PFSK-1 (cell line): ENCODE measurements at regions not wholly inside any gene's neighbourhood (a gene's known extent, or its start where the extent isn't known, plus 50 kb on each side); places are given as distances from the start of the nearest gene placed in this dataset.

Source experiments
- FOXP2 ChIP-seq: optimal IDR thresholded peaks from 2 replicates; pipeline ENCODE3; 2011; ENCODE audit warnings: borderline replicate concordance, control low read depth, inconsistent platforms; ENCODE audit not compliant: insufficient read depth; ENCODE audit errors: extremely low read length, extremely low read depth
- POLR2AphosphoS5 ChIP-seq: IDR thresholded peaks from 2 replicates; pipeline ENCODE4 v1.6.1; 2012; ENCODE audit warnings: low read depth, mild to moderate bottlenecking, control low read depth, low read length, moderate library complexity
- REST ChIP-seq, 2 experiments: IDR thresholded peaks; 2 replicates each; pipeline versions ENCODE4 v1.6.1 to v1.8.0; 2011 to 2012; ENCODE audit warnings: low read depth in 2 of 2, low read length in 2 of 2, control low read depth in 1 of 2, inconsistent platforms in 1 of 2, mild to moderate bottlenecking in 1 of 2, moderate library complexity in 1 of 2; ENCODE audit not compliant: insufficient read depth in 1 of 2
- SIN3A ChIP-seq: IDR thresholded peaks from 2 replicates; pipeline ENCODE4 v1.6.1; 2012; ENCODE audit warnings: mild to moderate bottlenecking, low read length, moderate library complexity, borderline replicate concordance; ENCODE audit not compliant: insufficient read depth
- TAF1 ChIP-seq: IDR thresholded peaks from 2 replicates; pipeline ENCODE4 v1.6.1; 2012; ENCODE audit warnings: low read length, control low read depth, borderline replicate concordance; ENCODE audit not compliant: insufficient read depth

- TF ChIP-seq FOXP2 (no peak), REST (IDR thresholded peaks at IDR 0.05; ENCODE audit: insufficient read depth in 1 of 2, low read depth in 2 of 2, low read length in 2 of 2) (no peak), TAF1 (no peak), SIN3A (no peak), POLR2AphosphoS5 (no peak)
Measured at GRCh38 chr5:52378237-52378636, 409.5 kb upstream of the ITGA1 start.

GRCh38 chr5:52388349-52388748 lies 399.4 kb upstream of the ITGA1 start:
- no peak for TF ChIP-seq TAF1
- no peak for TF ChIP-seq FOXP2
- TF ChIP-seq POLR2AphosphoS5: no peak
- TF ChIP-seq REST (IDR thresholded peaks at IDR 0.05; ENCODE audit: insufficient read depth in 1 of 2, low read depth in 2 of 2, low read length in 2 of 2): no peak

GRCh38 chr5:52392321-52392720 lies 395.4 kb upstream of the ITGA1 start:
- TF ChIP-seq REST (IDR thresholded peaks at IDR 0.05; ENCODE audit: insufficient read depth in 1 of 2, low read depth in 2 of 2, low read length in 2 of 2) (no peak), FOXP2 (no peak), TAF1 (no peak)

- TF ChIP-seq SIN3A (no peak), POLR2AphosphoS5 (no peak), TAF1 (no peak), FOXP2 (no peak), REST (IDR thresholded peaks at IDR 0.05; ENCODE audit: insufficient read depth in 1 of 2, low read depth in 2 of 2, low read length in 2 of 2) (no peak)
Measured at GRCh38 chr5:52409835-52410234, 377.9 kb upstream of the ITGA1 start.

- TF ChIP-seq POLR2AphosphoS5: no peak
- no peak for TF ChIP-seq FOXP2
- no peak for TF ChIP-seq SIN3A
- no peak for TF ChIP-seq TAF1
- TF ChIP-seq REST (IDR thresholded peaks at IDR 0.05; ENCODE audit: insufficient read depth in 1 of 2, low read depth in 2 of 2, low read length in 2 of 2): no peak
Measured at GRCh38 chr5:52419357-52419756, 368.4 kb upstream of the ITGA1 start.
